HepG2 (cell line): ENCODE measurements at regions not wholly inside any gene's neighbourhood (a gene's known extent, or its start where the extent isn't known, plus 50 kb on each side); places are given as distances from the start of the nearest gene placed in this dataset.

Experiments used
- SCMH1 ChIP-seq: sonication (generic); formaldehyde crosslinking; IDR thresholded peaks from 2 replicates; pipeline ENCODE4 v1.9.0; 2021; ENCODE audit warnings: missing genetic modification reagents, mild to moderate bottlenecking, borderline replicate concordance
- XRCC5 ChIP-seq: fragments of 200-400 bp; formaldehyde crosslinking; optimal IDR thresholded peaks from 2 replicates; pipeline ENCODE3; 2017; ENCODE audit warnings: mild to moderate bottlenecking, low read length
- ZBTB20 ChIP-seq: sonication (generic); formaldehyde crosslinking; IDR thresholded peaks from 2 replicates; pipeline ENCODE4 v1.8.1; 2023; ENCODE audit warnings: missing genetic modification reagents, low read depth, mild to moderate bottlenecking, borderline replicate concordance
- ZKSCAN1 ChIP-seq: fragments of 150-350 bp; IDR thresholded peaks from 2 replicates; pipeline ENCODE4 v1.6.1; 2014; ENCODE audit warnings: low read length
- TF ChIP-seq, protein P1 (sequence below): sonication (generic); formaldehyde crosslinking; IDR thresholded peaks from 2 replicates; pipeline ENCODE4 v1.4.0; 2020; ENCODE audit warnings: mild to moderate bottlenecking, missing genetic modification reagents, borderline replicate concordance
- TF ChIP-seq, protein P2 (sequence below): sonication (generic); formaldehyde crosslinking; IDR thresholded peaks from 2 replicates; pipeline ENCODE4 v1.8.1; 2023; ENCODE audit warnings: mild to moderate bottlenecking, missing genetic modification reagents
- TF ChIP-seq, protein P3 (sequence below): sonication (generic); formaldehyde crosslinking; IDR thresholded peaks from 2 replicates; pipeline ENCODE4 v1.5.0; 2020; ENCODE audit warnings: mild to moderate bottlenecking, missing genetic modification reagents, borderline replicate concordance
- TF ChIP-seq, protein P4 (sequence below): IDR thresholded peaks from 2 replicates; pipeline ENCODE4 v1.6.1; 2016
- TF ChIP-seq, protein P5 (sequence below): sonication (generic); formaldehyde crosslinking; IDR thresholded peaks from 2 replicates; pipeline ENCODE4 v1.5.0; 2020; ENCODE audit warnings: missing genetic modification reagents, mild to moderate bottlenecking, borderline replicate concordance
- TF ChIP-seq, protein P6 (sequence below): sonication (generic); formaldehyde crosslinking; IDR thresholded peaks from 2 replicates; pipeline ENCODE4 v1.4.0; 2020; ENCODE audit warnings: missing genetic modification reagents

DNA sequence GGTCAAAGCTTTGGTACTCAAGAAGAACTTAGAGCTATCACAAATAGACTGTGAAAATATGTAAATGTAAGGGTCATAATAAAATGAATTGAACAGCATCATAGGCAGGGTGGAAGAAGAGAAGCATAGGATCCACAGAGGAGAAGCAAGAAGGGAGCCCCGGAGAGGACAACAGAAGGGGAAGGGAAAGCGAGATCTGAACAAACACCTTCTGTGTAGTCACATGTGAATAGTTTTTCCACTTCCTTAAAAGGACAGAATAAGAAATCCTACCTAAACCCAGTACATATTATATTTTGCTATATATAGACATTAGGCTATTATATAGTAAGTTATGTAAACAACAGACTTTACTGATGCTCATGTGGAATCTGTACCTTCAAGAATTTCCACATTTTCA lies 160.2 kb downstream of the DKK1 start (continued):
- TF ChIP-seq SCMH1 (CRISPR knock-in tag) (no peak), ZBTB20 (CRISPR knock-in tag) (no peak), ZKSCAN1 (no peak), XRCC5 (no peak)
- TF ChIP-seq, protein P1, sequence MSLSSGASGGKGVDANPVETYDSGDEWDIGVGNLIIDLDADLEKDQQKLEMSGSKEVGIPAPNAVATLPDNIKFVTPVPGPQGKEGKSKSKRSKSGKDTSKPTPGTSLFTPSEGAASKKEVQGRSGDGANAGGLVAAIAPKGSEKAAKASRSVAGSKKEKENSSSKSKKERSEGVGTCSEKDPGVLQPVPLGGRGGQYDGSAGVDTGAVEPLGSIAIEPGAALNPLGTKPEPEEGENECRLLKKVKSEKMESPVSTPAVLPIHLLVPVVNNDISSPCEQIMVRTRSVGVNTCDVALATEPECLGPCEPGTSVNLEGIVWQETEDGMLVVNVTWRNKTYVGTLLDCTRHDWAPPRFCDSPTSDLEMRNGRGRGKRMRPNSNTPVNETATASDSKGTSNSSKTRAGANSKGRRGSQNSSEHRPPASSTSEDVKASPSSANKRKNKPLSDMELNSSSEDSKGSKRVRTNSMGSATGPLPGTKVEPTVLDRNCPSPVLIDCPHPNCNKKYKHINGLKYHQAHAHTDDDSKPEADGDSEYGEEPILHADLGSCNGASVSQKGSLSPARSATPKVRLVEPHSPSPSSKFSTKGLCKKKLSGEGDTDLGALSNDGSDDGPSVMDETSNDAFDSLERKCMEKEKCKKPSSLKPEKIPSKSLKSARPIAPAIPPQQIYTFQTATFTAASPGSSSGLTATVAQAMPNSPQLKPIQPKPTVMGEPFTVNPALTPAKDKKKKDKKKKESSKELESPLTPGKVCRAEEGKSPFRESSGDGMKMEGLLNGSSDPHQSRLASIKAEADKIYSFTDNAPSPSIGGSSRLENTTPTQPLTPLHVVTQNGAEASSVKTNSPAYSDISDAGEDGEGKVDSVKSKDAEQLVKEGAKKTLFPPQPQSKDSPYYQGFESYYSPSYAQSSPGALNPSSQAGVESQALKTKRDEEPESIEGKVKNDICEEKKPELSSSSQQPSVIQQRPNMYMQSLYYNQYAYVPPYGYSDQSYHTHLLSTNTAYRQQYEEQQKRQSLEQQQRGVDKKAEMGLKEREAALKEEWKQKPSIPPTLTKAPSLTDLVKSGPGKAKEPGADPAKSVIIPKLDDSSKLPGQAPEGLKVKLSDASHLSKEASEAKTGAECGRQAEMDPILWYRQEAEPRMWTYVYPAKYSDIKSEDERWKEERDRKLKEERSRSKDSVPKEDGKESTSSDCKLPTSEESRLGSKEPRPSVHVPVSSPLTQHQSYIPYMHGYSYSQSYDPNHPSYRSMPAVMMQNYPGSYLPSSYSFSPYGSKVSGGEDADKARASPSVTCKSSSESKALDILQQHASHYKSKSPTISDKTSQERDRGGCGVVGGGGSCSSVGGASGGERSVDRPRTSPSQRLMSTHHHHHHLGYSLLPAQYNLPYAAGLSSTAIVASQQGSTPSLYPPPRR (CRISPR knock-in tag): no peak
- TF ChIP-seq, protein P2, sequence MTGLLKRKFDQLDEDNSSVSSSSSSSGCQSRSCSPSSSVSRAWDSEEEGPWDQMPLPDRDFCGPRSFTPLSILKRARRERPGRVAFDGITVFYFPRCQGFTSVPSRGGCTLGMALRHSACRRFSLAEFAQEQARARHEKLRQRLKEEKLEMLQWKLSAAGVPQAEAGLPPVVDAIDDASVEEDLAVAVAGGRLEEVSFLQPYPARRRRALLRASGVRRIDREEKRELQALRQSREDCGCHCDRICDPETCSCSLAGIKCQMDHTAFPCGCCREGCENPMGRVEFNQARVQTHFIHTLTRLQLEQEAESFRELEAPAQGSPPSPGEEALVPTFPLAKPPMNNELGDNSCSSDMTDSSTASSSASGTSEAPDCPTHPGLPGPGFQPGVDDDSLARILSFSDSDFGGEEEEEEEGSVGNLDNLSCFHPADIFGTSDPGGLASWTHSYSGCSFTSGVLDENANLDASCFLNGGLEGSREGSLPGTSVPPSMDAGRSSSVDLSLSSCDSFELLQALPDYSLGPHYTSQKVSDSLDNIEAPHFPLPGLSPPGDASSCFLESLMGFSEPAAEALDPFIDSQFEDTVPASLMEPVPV (CRISPR knock-in tag): no peak
- TF ChIP-seq, protein P3, sequence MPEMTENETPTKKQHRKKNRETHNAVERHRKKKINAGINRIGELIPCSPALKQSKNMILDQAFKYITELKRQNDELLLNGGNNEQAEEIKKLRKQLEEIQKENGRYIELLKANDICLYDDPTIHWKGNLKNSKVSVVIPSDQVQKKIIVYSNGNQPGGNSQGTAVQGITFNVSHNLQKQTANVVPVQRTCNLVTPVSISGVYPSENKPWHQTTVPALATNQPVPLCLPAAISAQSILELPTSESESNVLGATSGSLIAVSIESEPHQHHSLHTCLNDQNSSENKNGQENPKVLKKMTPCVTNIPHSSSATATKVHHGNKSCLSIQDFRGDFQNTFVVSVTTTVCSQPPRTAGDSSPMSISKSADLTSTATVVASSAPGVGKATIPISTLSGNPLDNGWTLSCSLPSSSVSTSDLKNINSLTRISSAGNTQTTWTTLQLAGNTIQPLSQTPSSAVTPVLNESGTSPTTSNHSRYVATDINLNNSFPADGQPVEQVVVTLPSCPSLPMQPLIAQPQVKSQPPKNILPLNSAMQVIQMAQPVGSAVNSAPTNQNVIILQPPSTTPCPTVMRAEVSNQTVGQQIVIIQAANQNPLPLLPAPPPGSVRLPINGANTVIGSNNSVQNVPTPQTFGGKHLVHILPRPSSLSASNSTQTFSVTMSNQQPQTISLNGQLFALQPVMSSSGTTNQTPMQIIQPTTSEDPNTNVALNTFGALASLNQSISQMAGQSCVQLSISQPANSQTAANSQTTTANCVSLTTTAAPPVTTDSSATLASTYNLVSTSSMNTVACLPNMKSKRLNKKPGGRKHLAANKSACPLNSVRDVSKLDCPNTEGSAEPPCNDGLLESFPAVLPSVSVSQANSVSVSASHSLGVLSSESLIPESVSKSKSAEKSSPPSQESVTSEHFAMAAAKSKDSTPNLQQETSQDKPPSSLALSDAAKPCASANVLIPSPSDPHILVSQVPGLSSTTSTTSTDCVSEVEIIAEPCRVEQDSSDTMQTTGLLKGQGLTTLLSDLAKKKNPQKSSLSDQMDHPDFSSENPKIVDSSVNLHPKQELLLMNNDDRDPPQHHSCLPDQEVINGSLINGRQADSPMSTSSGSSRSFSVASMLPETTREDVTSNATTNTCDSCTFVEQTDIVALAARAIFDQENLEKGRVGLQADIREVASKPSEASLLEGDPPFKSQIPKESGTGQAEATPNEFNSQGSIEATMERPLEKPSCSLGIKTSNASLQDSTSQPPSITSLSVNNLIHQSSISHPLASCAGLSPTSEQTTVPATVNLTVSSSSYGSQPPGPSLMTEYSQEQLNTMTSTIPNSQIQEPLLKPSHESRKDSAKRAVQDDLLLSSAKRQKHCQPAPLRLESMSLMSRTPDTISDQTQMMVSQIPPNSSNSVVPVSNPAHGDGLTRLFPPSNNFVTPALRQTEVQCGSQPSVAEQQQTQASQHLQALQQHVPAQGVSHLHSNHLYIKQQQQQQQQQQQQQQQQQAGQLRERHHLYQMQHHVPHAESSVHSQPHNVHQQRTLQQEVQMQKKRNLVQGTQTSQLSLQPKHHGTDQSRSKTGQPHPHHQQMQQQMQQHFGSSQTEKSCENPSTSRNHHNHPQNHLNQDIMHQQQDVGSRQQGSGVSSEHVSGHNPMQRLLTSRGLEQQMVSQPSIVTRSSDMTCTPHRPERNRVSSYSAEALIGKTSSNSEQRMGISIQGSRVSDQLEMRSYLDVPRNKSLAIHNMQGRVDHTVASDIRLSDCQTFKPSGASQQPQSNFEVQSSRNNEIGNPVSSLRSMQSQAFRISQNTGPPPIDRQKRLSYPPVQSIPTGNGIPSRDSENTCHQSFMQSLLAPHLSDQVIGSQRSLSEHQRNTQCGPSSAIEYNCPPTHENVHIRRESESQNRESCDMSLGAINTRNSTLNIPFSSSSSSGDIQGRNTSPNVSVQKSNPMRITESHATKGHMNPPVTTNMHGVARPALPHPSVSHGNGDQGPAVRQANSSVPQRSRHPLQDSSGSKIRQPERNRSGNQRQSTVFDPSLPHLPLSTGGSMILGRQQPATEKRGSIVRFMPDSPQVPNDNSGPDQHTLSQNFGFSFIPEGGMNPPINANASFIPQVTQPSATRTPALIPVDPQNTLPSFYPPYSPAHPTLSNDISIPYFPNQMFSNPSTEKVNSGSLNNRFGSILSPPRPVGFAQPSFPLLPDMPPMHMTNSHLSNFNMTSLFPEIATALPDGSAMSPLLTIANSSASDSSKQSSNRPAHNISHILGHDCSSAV: no peak
- TF ChIP-seq, protein P4, sequence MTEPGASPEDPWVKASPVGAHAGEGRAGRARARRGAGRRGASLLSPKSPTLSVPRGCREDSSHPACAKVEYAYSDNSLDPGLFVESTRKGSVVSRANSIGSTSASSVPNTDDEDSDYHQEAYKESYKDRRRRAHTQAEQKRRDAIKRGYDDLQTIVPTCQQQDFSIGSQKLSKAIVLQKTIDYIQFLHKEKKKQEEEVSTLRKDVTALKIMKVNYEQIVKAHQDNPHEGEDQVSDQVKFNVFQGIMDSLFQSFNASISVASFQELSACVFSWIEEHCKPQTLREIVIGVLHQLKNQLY: no peak
- TF ChIP-seq, protein P5, sequence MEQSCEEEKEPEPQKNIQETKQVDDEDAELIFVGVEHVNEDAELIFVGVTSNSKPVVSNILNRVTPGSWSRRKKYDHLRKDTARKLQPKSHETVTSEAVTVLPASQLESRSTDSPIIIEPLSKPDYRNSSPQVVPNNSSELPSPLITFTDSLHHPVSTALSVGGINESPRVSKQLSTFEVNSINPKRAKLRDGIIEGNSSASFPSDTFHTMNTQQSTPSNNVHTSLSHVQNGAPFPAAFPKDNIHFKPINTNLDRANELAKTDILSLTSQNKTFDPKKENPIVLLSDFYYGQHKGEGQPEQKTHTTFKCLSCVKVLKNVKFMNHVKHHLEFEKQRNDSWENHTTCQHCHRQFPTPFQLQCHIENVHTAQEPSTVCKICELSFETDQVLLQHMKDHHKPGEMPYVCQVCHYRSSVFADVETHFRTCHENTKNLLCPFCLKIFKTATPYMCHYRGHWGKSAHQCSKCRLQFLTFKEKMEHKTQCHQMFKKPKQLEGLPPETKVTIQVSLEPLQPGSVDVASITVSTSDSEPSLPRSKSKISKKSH (CRISPR knock-in tag): no peak
- TF ChIP-seq, protein P6, sequence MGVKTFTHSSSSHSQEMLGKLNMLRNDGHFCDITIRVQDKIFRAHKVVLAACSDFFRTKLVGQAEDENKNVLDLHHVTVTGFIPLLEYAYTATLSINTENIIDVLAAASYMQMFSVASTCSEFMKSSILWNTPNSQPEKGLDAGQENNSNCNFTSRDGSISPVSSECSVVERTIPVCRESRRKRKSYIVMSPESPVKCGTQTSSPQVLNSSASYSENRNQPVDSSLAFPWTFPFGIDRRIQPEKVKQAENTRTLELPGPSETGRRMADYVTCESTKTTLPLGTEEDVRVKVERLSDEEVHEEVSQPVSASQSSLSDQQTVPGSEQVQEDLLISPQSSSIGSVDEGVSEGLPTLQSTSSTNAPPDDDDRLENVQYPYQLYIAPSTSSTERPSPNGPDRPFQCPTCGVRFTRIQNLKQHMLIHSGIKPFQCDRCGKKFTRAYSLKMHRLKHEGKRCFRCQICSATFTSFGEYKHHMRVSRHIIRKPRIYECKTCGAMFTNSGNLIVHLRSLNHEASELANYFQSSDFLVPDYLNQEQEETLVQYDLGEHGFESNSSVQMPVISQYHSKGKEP (CRISPR knock-in tag): no peak
